K562 (cell line): ENCODE measurements at regions not wholly inside any gene's neighbourhood (a gene's known extent, or its start where the extent isn't known, plus 50 kb on each side); places are given as distances from the start of the nearest gene placed in this dataset.

Experiments used
- ADNP ChIP-seq: fragments of 200-800 bp; sonication (Bioruptor generic); IDR thresholded peaks from 2 replicates; pipeline ENCODE4 v1.6.1; 2016; ENCODE audit warnings: missing genetic modification characterization, missing compliant biosample characterization
- BHLHE40 ChIP-seq: IDR thresholded peaks from 2 replicates; pipeline ENCODE4 v1.6.1; 2011; ENCODE audit warnings: low read length, improper control_type of control experiment
- CEBPB ChIP-seq: fragments of 450-650 bp; IDR thresholded peaks from 2 replicates; pipeline ENCODE4 v1.6.1; 2016; ENCODE audit warnings: missing genetic modification characterization, missing compliant biosample characterization
- CHD1 ChIP-seq: fragments of 200-600 bp; sonication (generic); IDR thresholded peaks from one replicate; pipeline ENCODE4 v1.6.1; 2012; ENCODE audit warnings: mild to moderate bottlenecking, moderate library complexity, low read length, inconsistent platforms
- ETV6 ChIP-seq, 3 experiments: fragments of 150-350 bp in 1 of 3; sonication (generic) in 1 of 3; formaldehyde crosslinking in 1 of 3; IDR thresholded peaks; 2 replicates each; pipeline versions ENCODE4 v1.6.1 to v1.8.0; 2014 to 2022; ENCODE audit warnings: borderline replicate concordance in 2 of 3, low read depth in 2 of 3, antibody characterized with exemption in 1 of 3, low read length in 1 of 3, mild to moderate bottlenecking in 1 of 3, missing genetic modification reagents in 1 of 3
- HDGF ChIP-seq: fragments of 450-650 bp; IDR thresholded peaks from 2 replicates; pipeline ENCODE4 v1.6.1; 2016
- KLF10 ChIP-seq: fragments of 250-450 bp; sonication (Bioruptor Pico); IDR thresholded peaks from 2 replicates; pipeline ENCODE4 v1.6.1; 2021; ENCODE audit warnings: matching md5 sums
- NCOA4 ChIP-seq: fragments of 450-650 bp; IDR thresholded peaks from 2 replicates; pipeline ENCODE4 v1.6.1; 2018; ENCODE audit warnings: mild to moderate bottlenecking; ENCODE audit not compliant: partially characterized antibody
- POLR2A ChIP-seq: fragments of 450-650 bp; conservative IDR thresholded peaks from 2 replicates; pipeline ENCODE4 v1.6.1; 2016
- YY1 ChIP-seq, 3 experiments: IDR thresholded peaks; 2 replicates each; pipeline ENCODE4 v1.6.1; 2011; ENCODE audit warnings: low read length in 2 of 3, mild to moderate bottlenecking in 2 of 3, moderate library complexity in 2 of 3, borderline replicate concordance in 1 of 3, control low read depth in 1 of 3, low read depth in 1 of 3; ENCODE audit not compliant: insufficient read depth in 3 of 3, insufficient replicate concordance in 2 of 3, control insufficient read depth in 1 of 3, insufficient read length in 1 of 3; ENCODE audit errors: extremely low read depth in 1 of 3
- TF ChIP-seq, protein P1 (sequence below), 3 experiments: IDR thresholded peaks in 2 of 3; conservative IDR thresholded peaks in 1 of 3; 2 replicates each; pipeline ENCODE4 v1.5.1; 2011 to 2012; ENCODE audit warnings: low read length in 3 of 3, mild to moderate bottlenecking in 3 of 3, control low read depth in 2 of 3, improper control_type of control experiment in 1 of 3, inconsistent platforms in 1 of 3, low read depth in 1 of 3, mixed read lengths in 1 of 3, moderate library complexity in 1 of 3; ENCODE audit not compliant: insufficient read depth in 2 of 3

DNA sequence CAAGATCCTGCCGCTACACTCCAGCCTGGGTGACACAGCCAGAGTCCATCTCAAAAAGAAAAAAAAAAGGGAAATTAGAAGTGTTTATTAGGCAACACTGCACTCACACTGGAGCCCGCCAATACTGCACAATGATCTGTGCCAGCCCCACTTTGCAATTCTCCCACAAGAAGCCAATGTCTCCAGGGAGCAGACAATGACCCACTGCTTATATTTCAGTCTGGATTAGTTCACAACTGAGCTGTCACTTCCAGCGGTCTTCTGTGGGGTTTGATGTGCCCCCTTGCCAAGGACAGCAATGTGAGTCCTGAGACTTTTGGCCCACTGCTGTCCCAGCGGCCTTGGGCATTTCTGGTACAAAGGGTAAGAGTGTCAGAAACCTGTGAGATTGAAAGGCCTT lies 85.6 kb upstream of the PPM1B start:
- TF ChIP-seq, protein P1, sequence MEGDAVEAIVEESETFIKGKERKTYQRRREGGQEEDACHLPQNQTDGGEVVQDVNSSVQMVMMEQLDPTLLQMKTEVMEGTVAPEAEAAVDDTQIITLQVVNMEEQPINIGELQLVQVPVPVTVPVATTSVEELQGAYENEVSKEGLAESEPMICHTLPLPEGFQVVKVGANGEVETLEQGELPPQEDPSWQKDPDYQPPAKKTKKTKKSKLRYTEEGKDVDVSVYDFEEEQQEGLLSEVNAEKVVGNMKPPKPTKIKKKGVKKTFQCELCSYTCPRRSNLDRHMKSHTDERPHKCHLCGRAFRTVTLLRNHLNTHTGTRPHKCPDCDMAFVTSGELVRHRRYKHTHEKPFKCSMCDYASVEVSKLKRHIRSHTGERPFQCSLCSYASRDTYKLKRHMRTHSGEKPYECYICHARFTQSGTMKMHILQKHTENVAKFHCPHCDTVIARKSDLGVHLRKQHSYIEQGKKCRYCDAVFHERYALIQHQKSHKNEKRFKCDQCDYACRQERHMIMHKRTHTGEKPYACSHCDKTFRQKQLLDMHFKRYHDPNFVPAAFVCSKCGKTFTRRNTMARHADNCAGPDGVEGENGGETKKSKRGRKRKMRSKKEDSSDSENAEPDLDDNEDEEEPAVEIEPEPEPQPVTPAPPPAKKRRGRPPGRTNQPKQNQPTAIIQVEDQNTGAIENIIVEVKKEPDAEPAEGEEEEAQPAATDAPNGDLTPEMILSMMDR (IDR thresholded peaks at IDR 0.05 in 2 of 3, conservative IDR thresholded peaks at IDR 0.05 in 1 of 3; ENCODE audit: insufficient read depth in 2 of 3, low read depth in 1 of 3, low read length in 3 of 3) = no peak
- TF ChIP-seq HDGF (no peak), ETV6 (IDR thresholded peaks at IDR 0.05; ENCODE audit: borderline replicate concordance in 1 of 2, low read depth in 2 of 2, low read length in 1 of 2) (no peak), ETV6 (CRISPR knock-in tag; IDR thresholded peaks at IDR 0.05; ENCODE audit: borderline replicate concordance) (no peak), YY1 (IDR thresholded peaks at IDR 0.05; ENCODE audit: borderline replicate concordance in 1 of 3, control insufficient read depth in 1 of 3, extremely low read depth in 1 of 3, insufficient read depth in 3 of 3, insufficient read length in 1 of 3, insufficient replicate concordance in 2 of 3, low read depth in 1 of 3, low read length in 2 of 3) (no peak), BHLHE40 (no peak), CHD1 (no peak), CEBPB (tag) (no peak), KLF10 (no peak), NCOA4 (no peak), POLR2A (no peak), ADNP (no peak)
